SKM-1 (cell line): ENCODE measurements at regions not wholly inside any gene's neighbourhood (a gene's known extent, or its start where the extent isn't known, plus 50 kb on each side); places are given as distances from the start of the nearest gene placed in this dataset.
"Not testable (repeated sequence)": the region's sequence is repeated elsewhere in the genome, so short reads cannot be mapped to it uniquely, and the experiment has no call there.

ENCODE experiments used
- DNase-seq: peaks from one replicate; lab custom pipeline; 2025; ENCODE audit not compliant: unreplicated experiment; lab: John Stamatoyannopoulos, UW

- no peak for DNase-seq
These were observed 188.0 kb upstream of the SLC16A7 start for GRCh38 chr12:59407799-59408198.

DNA sequence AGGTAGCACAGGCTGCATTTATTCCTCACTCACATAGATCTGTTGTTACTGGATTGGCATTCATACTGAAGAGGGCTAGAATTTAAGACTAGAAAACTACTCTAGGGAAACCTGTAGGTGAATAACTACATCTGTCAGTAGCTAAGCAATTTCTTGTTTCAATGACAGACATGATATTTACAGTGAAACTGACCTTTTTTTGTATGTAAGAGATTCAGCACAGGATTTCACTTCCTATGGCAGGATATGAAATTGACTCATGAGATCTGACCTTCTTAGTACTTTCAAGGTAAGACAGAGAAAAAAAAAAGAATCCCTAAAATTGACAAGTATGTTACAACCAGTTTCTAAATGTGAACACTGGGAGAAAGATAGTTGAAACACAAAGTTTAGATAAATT is 189.8 kb upstream of the SLC16A7 start:
- no peak for DNase-seq

GRCh38 chr12:59404109-59404650 is 191.6 kb upstream of the SLC16A7 start:
- DNase-seq: no peak

- DNase-seq: no peak
These were observed 192.4 kb upstream of the SLC16A7 start for GRCh38 chr12:59403259-59403932.

DNA sequence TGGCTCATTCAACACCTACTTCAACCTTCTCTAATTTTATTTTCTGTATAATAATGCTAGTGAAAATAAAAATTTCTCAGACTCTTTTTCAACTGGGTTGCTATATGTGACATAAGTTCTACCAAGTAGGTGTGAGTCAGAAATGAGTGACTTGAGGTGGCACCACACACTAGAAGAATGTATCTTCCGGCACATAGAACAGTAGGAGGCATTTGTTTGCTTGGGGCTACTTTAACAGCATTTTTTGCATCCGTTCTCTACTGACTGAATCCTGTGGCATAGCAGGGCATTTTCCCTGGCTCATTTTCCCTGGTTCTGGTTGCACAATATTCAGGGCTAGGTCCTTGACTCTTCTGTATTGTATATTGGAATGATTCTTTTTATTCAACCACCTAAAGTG is 194.0 kb upstream of the SLC16A7 start:
- DNase-seq: no peak

GRCh38 chr12:59398164-59398563 is 197.7 kb upstream of the SLC16A7 start:
- no peak for DNase-seq

- no peak for DNase-seq
These were observed 198.9 kb upstream of the SLC16A7 start for GRCh38 chr12:59396919-59397318.

DNA sequence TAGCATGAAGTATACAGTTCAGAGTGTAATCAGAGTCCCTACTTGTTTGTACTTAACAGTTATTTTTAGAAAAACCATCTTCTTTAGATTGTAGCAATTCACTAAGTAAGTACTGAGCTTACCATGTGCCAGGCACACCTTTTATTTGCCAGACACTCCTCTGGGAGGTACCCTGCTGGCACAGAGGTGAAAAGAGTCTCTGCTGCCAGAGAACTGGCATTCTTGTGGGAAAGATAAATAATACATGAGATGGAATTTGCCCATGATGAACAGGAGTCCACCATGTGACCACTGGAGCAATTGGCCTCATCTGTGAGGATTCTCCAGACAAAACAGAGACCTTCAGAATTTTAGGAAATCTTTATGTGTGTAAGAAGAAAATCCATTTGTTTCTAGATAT is 199.3 kb upstream of the SLC16A7 start:
- DNase-seq: no peak

DNA sequence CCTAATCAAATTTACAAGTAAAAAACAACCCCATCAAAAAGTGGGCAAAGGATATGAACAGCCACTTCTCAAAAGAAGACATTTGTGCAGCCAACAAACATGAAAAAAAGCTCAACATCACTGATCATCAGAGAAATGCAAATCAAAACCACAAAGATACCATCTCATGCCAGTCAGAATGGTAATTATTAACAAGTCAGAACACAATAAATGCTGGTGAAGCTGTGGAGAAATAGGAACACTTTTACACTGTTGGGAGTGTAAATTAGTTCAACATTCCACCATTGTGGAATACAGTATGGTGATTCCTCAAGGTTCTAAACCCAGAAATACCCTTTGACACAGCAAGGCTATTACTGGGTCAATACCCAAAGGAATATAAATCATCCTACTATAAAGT is 200.5 kb upstream of the SLC16A7 start:
- DNase-seq: not testable (repeated sequence)

DNA sequence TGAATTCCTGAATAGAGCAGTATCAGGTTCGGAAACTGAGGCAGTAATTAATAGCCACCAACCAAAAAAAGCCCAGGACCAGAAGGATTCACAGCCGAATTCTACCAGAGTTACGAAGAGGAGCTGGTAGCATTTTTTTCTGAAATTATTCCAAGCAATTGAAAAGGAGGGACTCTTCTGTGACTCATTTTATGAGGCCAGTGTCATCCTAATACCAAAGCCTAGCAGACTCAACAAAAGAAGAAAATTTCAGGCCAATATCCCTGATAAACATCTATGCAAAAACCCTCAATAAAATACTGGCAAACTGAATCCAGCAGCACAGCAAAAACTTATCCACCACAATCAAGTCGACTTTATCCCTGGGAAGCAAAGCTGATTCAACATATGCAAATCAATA is 202.3 kb upstream of the SLC16A7 start:
- no peak for DNase-seq

DNA sequence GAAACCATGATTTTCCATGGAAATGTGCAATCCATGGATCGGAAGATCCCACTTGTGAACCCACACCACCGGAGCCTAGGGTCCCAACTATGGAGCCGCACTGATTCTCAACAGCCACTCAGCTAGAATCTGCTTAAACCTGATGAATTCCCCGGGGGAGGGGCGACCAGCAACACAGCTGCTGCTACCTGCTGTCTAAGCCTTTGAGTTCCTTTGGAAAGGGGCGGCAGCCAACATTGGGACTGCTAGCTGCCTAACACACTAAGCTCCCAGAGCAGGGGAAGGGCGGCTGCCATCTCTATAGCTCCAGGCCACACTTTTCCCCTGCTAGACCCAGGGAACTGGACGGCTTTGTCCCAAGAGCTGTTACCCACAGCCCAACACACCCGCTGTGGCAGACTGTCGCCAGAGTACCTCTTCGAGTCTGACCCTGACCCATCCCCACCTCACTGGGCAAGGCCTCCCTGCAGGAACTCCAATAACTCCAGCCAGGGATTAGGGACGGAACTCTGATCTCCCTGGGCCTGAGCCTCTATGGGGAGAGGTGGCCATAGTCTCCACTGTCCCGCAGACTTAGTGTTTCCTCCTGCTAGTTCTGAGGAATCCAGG is 205.8 kb upstream of the SLC16A7 start:
- DNase-seq: no peak

GRCh38 chr12:59388694-59389093 is 207.1 kb upstream of the SLC16A7 start:
- no peak for DNase-seq

DNA sequence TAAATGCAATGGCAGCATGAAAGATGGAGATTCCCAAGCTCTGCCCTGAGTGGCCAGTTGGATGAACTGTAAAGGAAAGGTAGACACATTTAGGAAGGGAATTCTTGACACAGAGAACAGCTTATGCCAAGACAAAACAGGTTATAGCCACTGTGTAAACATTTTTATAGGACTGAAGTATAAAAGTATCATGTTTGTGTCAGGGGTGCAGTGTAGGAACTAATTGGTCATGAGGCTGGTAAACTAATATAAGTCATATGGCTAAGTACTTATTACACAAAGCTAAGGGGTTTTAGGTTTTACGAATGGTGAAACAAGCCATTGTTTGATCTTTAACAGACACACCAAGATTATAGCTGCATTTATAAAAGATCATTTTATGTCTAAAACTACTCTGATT is 207.7 kb upstream of the SLC16A7 start:
- no peak for DNase-seq

- no peak for DNase-seq
These were observed 209.6 kb upstream of the SLC16A7 start for GRCh38 chr12:59386236-59386635.

- no peak for DNase-seq
These were observed 212.6 kb upstream of the SLC16A7 start for GRCh38 chr12:59383079-59383822.

GRCh38 chr12:59382282-59383078 is 213.3 kb upstream of the SLC16A7 start:
- DNase-seq: no peak

- DNase-seq: no peak
These were observed 214.7 kb upstream of the SLC16A7 start for GRCh38 chr12:59381106-59381505.

DNA sequence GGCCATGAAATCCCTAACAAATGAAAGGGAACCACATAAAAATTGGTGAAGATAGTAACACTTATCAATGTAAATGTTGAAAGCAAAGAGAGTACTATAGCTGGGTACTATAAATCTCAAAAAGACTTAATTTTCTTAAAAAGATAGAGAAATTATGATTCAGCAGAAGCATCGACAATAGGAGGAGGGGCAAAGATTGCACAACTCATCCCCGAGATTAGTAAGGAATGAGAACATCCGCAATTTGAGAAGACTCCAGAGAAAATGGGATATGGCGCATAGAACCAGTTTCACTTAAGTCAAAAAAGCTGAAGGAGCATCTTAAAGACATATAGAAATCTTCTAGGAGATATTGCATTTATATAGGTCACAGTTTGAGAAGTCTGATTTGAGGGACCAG is 220.2 kb upstream of the SLC16A7 start:
- DNase-seq: no peak

- no peak for DNase-seq
These were observed 221.0 kb upstream of the SLC16A7 start for GRCh38 chr12:59374783-59375182.

DNA sequence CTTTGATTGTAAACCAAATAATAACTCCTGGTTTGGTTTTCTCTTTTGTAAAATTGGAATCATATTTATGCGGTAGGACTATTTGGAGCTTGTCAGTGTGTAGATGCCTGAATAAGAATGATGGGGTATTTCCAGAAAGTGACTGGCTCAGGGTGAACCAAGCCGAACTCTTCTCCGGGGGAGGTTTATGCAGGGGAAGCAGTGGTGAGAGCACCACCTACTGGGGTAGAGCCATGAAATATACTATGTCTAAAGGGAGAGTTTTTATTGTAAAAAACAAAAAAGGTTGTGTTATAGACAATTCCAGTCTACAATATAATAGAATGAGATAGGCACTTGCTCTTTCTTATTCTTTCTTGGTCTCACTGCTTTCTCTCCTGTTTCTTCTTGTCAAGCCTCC is 222.9 kb upstream of the SLC16A7 start:
- DNase-seq: no peak

GRCh38 chr12:59370933-59371332 is 224.9 kb upstream of the SLC16A7 start:
- no peak for DNase-seq
